ENCODE measurements at regions not wholly inside any gene's neighbourhood (a gene's known extent, or its start where the extent isn't known, plus 50 kb on each side); places are given as distances from the start of the nearest gene placed in this dataset.

GRCh38 chr15:47529241-47529640 is 188.1 kb upstream of the SEMA6D start:
- no peak for TF ChIP-seq CTCF (IDR thresholded peaks at IDR 0.05)
- TF ChIP-seq POLR2A (IDR thresholded peaks at IDR 0.05), result no peak

Data from thyroid gland (tissue), 4 donors.